Hepatocyte (in vitro differentiated cells): ENCODE measurements at regions not wholly inside any gene's neighbourhood (a gene's known extent, or its start where the extent isn't known, plus 50 kb on each side); places are given as distances from the start of the nearest gene placed in this dataset.
"Not testable (repeated sequence)": the region's sequence is repeated elsewhere in the genome, so short reads cannot be mapped to it uniquely, and the experiment has no call there.

Source experiments
- EZH2 ChIP-seq: fragments of 200-600 bp; sonication (generic); IDR thresholded peaks from 2 replicates; pipeline ENCODE4 v1.6.1; 2016; ENCODE audit warnings: antibody characterized with exemption, mild to moderate bottlenecking, borderline replicate concordance
- EZH2phosphoT487 ChIP-seq: fragments of 200-600 bp; sonication (generic); IDR thresholded peaks from one replicate; pipeline ENCODE4 v1.6.1; 2018; ENCODE audit warnings: antibody characterized with exemption, mild to moderate bottlenecking, low read depth, moderate library complexity; ENCODE audit not compliant: unreplicated experiment, severe bottlenecking
- TF ChIP-seq, protein P1 (sequence below): fragments of 200-600 bp; sonication (generic); IDR thresholded peaks from 2 replicates; pipeline ENCODE4 v1.5.1; 2016; ENCODE audit warnings: antibody characterized with exemption, mild to moderate bottlenecking; ENCODE audit not compliant: poor library complexity

DNA sequence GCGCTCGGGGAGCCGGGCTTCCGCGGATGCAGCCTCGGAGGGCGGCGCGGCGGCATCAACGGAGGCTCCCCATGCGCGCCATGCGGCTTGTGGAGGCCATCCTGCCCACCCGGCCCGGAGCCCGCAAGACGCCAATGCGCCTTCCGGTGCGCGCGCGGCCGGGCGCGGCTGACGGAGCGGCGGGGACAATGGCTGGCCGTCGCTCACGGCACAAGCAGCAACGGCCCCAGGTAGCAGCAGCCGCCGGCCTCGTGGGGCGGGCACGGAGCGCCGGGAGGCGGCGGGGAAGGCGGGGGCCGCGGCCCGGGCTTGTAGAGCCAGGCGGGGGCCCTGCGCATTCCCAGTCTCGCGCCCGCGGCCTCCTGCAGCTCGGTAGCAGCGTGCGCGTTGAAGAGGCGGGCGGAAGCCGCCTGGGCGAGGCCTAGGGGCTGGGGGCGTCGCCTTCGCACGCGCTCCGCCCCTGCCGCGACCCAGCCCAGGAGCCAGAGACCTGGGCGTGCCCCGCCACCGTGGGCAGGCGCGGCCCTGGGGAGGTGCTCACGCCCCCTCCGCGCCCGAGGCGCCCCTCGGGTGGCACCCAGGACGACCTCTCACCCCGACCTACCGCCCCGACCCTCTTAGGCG is 130.2 kb upstream of the PRKX start:
- TF ChIP-seq, protein P1, sequence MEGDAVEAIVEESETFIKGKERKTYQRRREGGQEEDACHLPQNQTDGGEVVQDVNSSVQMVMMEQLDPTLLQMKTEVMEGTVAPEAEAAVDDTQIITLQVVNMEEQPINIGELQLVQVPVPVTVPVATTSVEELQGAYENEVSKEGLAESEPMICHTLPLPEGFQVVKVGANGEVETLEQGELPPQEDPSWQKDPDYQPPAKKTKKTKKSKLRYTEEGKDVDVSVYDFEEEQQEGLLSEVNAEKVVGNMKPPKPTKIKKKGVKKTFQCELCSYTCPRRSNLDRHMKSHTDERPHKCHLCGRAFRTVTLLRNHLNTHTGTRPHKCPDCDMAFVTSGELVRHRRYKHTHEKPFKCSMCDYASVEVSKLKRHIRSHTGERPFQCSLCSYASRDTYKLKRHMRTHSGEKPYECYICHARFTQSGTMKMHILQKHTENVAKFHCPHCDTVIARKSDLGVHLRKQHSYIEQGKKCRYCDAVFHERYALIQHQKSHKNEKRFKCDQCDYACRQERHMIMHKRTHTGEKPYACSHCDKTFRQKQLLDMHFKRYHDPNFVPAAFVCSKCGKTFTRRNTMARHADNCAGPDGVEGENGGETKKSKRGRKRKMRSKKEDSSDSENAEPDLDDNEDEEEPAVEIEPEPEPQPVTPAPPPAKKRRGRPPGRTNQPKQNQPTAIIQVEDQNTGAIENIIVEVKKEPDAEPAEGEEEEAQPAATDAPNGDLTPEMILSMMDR = not testable (repeated sequence)
- TF ChIP-seq EZH2, EZH2phosphoT487: not testable (repeated sequence)
